ENCODE measurements at regions not wholly inside any gene's neighbourhood (a gene's known extent, or its start where the extent isn't known, plus 50 kb on each side); places are given as distances from the start of the nearest gene placed in this dataset.

DNA sequence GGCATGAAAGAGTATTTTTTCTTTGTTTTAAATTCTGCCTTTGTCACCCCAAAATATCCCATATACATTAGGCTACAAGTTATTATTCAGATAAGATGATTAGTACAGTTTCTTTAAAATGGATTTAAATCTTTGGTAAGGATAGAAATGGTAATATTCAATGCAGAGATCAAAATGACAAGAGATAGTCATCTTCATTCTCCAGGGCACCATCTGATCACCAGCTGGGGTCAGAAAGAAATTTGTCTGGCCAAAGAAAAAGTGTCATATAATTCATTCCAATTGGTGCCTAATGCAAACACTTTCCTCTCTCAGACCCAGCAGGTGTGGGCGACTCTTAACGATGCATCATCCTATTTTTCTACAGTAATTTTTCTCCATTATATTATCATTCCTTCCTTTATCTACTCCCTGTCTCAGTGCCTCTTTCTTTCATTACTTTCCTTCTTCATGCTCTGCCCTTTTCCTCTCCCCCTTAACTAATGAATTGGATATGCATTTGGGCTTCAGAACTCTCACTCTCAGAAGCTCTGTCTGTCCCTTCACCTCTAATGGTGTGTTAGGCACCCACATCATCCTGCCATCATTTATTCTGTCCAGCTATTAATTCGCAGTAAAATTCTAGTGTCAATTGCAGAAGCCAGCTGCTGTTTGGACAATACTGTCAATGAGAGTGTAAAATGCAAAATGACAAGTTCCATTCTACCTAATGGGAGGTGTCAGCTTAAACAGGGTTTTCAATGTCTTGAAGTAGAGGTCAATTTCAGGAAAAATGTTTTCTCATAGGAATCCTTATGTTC is 570.5 kb downstream of the TDRD15 start:
- DNase-seq (ENCODE audit: low read depth), result no peak
- TF ChIP-seq, protein P1, sequence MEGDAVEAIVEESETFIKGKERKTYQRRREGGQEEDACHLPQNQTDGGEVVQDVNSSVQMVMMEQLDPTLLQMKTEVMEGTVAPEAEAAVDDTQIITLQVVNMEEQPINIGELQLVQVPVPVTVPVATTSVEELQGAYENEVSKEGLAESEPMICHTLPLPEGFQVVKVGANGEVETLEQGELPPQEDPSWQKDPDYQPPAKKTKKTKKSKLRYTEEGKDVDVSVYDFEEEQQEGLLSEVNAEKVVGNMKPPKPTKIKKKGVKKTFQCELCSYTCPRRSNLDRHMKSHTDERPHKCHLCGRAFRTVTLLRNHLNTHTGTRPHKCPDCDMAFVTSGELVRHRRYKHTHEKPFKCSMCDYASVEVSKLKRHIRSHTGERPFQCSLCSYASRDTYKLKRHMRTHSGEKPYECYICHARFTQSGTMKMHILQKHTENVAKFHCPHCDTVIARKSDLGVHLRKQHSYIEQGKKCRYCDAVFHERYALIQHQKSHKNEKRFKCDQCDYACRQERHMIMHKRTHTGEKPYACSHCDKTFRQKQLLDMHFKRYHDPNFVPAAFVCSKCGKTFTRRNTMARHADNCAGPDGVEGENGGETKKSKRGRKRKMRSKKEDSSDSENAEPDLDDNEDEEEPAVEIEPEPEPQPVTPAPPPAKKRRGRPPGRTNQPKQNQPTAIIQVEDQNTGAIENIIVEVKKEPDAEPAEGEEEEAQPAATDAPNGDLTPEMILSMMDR (IDR thresholded peaks at IDR 0.05; ENCODE audit: control insufficient read depth, extremely low read depth, insufficient read depth), result no peak

DNA sequence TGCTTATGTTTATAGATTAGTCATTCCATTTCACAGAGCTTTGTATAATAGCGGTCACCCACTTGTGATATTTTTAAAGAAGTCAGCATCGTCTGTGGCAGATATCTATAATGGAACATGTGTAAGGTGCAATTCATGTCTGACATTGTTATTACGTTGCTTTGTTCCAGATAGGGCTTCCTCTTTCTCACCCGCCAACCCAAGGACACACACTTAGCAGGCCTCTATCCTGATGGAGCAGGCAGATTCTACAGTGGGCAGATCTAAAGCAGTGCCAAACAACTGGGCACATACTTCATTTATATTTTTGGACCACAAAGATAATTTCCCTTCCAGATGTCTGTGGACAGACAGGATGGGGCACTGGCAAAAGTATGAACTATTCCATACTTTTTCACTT is 573.1 kb downstream of the TDRD15 start:
- TF ChIP-seq, protein P1 (IDR thresholded peaks at IDR 0.05; ENCODE audit: control insufficient read depth, extremely low read depth, insufficient read depth), result no peak
- DNase-seq (ENCODE audit: low read depth), result no peak
- no peak overlapping the region for H3K4me3 ChIP-seq (ENCODE audit: low read depth, low read length)

More for the DNA sequence above, 570.5 kb downstream of the TDRD15 start:
- no peak overlapping the region for H3K4me3 ChIP-seq (ENCODE audit: low read depth, low read length)

DNA sequence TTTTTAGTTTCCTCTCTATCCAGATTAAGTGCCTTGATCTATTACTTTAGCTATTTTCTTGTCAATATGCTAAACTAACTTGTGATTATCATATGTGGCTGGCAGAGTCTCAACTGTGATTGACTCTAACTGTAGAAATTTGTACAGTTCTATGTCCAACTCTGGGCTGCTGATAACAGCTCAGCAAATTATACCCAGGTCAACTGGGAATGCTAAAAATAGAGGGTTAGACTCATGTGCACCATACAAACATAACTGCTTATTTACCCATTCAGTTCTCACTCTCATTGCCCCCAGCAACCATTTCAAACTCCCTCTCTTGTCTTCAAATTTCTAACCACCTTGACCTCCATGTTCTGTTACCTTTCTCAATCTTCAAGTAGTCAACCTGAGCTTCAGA is 576.9 kb downstream of the TDRD15 start:
- no peak for DNase-seq (ENCODE audit: low read depth)
- TF ChIP-seq, protein P1 (IDR thresholded peaks at IDR 0.05; ENCODE audit: control insufficient read depth, extremely low read depth, insufficient read depth), result no peak
- H3K4me3 ChIP-seq (ENCODE audit: low read depth, low read length), result no peak overlapping the region

DNA sequence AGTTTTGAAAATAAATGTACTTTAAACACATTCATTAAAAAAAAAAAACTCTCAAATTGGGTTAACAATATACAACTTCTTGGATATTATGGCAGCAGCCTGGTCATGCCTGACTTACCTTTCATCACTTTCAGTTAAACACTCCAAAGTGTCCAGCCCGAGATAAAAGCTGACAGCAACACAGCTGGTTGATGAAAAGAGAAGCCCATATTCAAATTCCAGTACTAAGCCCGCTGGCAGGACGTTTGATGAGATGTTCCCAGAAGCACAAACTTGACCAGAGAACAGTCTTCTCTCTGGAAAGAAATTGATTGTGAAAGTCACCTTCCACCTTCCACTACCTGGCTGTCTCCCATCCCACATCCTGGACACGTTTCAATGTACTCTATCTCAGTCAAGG is 586.3 kb downstream of the TDRD15 start:
- TF ChIP-seq, protein P1 (IDR thresholded peaks at IDR 0.05; ENCODE audit: control insufficient read depth, extremely low read depth, insufficient read depth), result no peak
- H3K4me3 ChIP-seq (ENCODE audit: low read depth, low read length), result no peak overlapping the region
- DNase-seq (ENCODE audit: low read depth), result no peak

DNA sequence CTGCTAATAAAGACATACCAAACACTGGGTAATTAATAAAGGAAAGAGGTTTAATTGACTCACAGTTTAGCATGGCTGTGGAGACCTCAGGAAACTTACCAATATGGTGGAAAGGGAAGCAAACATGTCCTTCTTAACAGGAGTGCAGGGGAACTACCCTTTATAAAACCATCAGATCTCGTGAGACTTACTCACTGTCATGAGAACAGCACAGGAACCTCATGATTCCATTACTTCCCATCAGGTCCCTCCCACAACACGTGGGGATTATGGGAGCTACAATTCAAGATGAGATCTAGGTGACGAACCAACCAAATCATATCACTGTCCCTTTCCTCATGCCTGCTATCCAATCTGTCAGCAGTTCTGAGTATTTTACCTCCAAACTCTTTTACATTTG is 586.7 kb downstream of the TDRD15 start:
- no peak for DNase-seq (ENCODE audit: low read depth)
- H3K4me3 ChIP-seq (ENCODE audit: low read depth, low read length), result no peak overlapping the region
- TF ChIP-seq, protein P1 (IDR thresholded peaks at IDR 0.05; ENCODE audit: control insufficient read depth, extremely low read depth, insufficient read depth), result no peak

DNA sequence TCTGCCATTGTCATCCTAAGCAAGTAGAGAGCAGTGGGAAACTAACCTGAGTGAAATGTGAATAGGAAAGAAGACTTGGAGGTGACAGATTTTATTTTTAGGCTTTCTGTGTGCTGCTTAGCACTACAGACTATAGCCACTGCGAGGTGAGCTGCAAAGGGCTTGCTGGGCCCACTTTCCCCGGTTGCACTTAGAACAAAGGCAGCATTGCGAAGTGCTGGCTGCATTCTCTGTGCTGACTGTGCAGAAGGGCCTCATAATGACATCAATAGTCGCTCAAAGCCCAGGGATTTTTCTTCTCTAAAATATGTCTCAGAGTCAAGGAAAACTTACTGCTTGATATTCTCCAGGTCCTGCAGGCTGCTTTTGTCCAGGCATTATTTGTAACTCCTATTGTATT is 592.1 kb downstream of the TDRD15 start:
- TF ChIP-seq, protein P1 (IDR thresholded peaks at IDR 0.05; ENCODE audit: control insufficient read depth, extremely low read depth, insufficient read depth), result no peak
- no peak for DNase-seq (ENCODE audit: low read depth)
- H3K4me3 ChIP-seq (ENCODE audit: low read depth, low read length), result no peak overlapping the region

DNA sequence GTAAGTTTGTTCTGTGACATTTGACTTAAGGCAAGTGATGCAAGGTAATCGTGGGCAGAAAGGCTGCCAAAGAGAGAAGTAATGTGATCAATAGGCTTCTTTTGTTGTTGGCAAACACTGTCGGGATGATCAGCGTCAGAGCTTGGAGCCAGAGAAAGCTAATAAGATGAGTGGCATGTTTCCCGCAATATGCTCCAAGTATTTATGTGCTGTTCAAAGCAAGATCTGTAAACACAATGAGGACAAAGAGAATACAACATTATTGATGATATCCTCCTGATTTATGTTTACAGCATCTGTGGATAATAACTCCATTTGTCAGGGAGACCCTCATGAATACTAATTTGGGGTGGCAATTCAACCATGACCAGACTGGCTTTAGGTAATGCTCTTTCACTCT is 603.3 kb downstream of the TDRD15 start:
- no peak overlapping the region for H3K4me3 ChIP-seq (ENCODE audit: low read depth, low read length)
- no peak for DNase-seq (ENCODE audit: low read depth)
- TF ChIP-seq, protein P1 (IDR thresholded peaks at IDR 0.05; ENCODE audit: control insufficient read depth, extremely low read depth, insufficient read depth), result no peak

All from LNCaP clone FGC (cell line).